Fibroblast of the aortic adventitia (primary cell): ENCODE measurements at regions not wholly inside any gene's neighbourhood (a gene's known extent, or its start where the extent isn't known, plus 50 kb on each side); places are given as distances from the start of the nearest gene placed in this dataset.

Experiments
- DNase-seq: peaks from one replicate; pipeline ENCODE4 v3.0.0-alpha.2; 2010; ENCODE audit warnings: low read depth
- H3K4me3 ChIP-seq: 2 replicates; pipeline ENCODE4 v1.5.1; 2011; ENCODE audit warnings: low read depth, mild to moderate bottlenecking, control low read depth, low read length, moderate library complexity
- TF ChIP-seq, protein P1 (sequence below): IDR thresholded peaks from 2 replicates; pipeline ENCODE4 v1.5.1; 2011; ENCODE audit warnings: mild to moderate bottlenecking, low read length, control low read depth, inconsistent platforms; ENCODE audit not compliant: insufficient read depth

DNA sequence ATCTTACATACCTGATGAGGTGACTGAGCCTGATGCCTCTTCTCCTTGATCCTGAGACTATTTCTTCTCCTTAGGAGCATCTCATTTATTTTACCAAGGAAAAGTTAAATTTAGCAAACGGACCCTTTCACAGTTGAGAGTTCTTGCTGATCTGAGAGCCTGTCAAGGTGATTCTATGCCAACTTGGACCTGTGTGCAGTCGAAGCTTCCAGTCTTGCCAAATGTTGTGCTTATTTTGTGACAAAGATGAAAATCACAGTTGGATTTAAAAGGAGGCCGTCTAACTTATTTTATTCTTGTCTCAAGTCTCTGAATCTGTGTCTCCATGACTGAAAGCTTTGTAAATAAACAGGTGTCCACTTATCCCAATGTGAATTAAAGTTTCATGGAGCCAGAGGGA lies 296.3 kb upstream of the EPHA3 start:
- TF ChIP-seq, protein P1, sequence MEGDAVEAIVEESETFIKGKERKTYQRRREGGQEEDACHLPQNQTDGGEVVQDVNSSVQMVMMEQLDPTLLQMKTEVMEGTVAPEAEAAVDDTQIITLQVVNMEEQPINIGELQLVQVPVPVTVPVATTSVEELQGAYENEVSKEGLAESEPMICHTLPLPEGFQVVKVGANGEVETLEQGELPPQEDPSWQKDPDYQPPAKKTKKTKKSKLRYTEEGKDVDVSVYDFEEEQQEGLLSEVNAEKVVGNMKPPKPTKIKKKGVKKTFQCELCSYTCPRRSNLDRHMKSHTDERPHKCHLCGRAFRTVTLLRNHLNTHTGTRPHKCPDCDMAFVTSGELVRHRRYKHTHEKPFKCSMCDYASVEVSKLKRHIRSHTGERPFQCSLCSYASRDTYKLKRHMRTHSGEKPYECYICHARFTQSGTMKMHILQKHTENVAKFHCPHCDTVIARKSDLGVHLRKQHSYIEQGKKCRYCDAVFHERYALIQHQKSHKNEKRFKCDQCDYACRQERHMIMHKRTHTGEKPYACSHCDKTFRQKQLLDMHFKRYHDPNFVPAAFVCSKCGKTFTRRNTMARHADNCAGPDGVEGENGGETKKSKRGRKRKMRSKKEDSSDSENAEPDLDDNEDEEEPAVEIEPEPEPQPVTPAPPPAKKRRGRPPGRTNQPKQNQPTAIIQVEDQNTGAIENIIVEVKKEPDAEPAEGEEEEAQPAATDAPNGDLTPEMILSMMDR = no peak
- no peak for DNase-seq
- no peak overlapping the region for H3K4me3 ChIP-seq

DNA sequence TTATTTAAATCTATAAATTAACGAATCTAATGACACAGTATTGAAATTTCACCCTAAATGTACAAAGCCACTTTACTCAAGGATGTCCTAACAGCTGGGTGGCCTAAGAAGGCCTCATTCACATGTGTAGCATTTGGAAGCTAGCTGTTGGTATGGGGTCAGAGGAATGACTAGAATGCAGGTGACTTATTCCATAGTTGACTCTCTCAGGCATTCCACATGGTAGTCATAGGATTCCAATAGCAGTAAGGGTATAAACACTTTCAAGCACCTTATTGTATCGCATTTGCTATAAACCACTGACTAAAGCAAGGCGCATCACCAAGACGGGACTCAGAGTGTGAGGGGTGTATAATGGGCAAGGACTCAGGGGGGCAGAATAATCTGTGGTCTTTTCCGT lies 294.8 kb upstream of the EPHA3 start:
- H3K4me3 ChIP-seq = no peak overlapping the region
- TF ChIP-seq, protein P1 = no peak
- DNase-seq = no peak

DNA sequence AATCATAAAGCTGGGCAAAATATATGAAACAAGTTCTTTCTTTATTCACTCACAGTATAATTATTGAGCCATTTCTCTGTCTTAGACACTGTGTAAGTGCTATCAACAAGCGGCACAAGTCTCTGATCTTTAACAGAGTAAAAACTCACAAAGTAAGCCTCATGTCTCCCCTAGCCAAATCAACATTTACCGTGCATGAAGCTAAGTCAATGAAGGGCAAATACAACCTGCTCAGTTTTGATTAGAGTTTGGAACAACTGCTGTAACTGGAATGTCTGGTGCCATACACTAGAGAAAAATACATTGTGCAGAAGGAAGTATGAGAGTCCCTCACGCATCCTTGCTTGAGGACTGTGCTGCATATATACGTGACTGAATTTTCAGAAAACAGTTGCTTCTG lies 291.0 kb upstream of the EPHA3 start:
- DNase-seq = no peak
- no peak overlapping the region for H3K4me3 ChIP-seq
- TF ChIP-seq, protein P1 = no peak

DNA sequence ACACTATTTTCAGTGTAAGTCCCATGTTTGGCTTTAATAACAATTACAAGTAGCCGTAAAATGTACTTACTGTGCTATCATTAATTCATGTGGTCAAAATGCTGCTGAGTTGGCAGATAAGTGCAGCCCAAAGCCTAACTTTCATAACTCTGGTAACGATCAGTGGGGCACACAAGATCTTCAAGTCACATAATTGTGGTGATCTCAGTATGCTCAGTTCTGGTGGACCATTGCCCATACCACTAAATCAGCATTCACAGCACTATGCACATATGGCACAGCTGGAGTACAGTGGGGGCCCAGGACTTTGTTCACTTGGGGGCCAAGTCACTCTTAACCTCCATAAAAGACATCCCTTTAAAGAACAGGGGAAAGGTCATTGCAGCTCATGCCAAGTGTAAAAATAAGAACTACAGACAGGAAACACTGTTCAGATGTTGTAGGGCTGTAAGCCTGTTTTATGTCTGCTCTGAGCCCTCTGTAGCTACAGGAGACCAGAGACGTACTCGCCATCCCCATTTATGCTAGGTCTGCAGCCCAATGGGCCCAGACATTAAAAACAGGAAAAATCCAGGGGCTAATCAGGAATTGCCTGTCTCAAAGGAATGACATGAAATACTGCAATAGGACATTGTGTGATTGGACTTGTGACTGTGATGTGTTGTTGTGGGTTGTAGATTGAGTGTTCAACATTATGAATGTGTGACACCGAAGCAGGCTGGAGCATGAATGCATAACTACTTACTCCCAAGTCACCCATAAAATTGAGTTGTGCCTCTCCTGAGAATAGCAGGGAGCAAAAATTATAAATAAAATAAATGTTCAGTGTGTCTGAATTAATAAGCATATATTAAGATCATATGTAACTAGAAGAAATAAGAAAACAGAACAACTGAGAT lies 282.5 kb upstream of the EPHA3 start:
- TF ChIP-seq, protein P1 = no peak
- H3K4me3 ChIP-seq = no peak overlapping the region
- DNase-seq = no peak

DNA sequence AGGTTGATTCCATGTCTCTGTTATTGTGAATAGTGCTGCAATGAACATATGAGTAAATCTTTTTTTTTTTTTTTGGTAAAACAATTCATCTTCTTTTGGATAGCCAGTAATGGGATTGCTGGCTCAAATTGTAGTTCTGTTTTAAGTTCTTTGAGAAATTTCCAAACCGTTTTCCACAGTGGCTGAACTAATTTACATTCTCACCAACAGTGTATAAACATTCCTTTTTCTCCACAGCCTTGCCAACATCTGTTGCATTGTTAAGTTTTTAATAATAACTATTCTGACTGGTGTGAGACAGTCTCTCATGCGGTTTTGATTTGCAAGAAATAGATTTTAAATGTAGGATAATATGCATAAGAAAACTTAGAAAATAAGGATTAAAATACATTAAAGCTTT lies 279.0 kb upstream of the EPHA3 start:
- TF ChIP-seq, protein P1 = no peak
- H3K4me3 ChIP-seq = no peak overlapping the region
- DNase-seq = no peak

DNA sequence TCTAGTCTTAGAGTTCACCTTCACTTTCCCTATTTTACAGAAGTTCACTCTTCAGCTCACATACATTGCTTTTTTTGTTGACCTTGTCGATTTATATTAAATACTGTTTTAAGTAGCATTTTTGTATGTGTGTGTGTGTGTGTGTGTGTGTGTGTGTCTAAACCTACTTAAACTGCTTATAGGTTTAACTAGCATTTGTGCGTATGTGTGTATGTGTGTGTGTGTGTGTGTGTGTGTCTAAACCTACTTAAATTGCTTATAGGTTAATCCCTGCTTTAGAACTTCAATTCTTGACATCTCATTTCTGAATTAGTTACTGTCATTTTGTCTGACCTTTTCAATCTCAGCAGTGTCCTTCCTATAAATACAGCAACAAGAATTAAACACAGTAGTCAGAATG lies 254.8 kb upstream of the EPHA3 start:
- TF ChIP-seq, protein P1 = no peak
- no peak for DNase-seq
- no peak overlapping the region for H3K4me3 ChIP-seq
